ENCODE measurements at regions not wholly inside any gene's neighbourhood (a gene's known extent, or its start where the extent isn't known, plus 50 kb on each side); places are given as distances from the start of the nearest gene placed in this dataset.

DNA sequence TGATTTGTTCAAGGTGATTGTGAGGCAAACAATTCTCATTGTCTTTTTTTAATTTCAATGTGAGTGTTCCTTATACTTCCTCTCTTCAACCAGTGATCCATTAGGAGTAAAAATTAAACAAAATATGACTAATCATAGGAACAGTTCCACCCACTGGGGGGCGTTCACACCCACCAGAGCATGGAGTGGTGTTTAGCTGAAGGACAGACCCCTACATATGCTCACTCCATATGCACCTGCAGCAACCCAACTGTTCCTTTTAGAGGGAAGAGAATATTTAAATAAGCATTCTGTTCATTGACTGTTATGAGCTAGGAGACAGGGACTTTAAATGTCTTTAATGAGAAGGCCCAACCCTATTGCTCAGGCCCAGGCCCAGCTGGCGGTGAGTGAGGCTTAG lies 78.7 kb upstream of the DRD2 start:
- TF ChIP-seq CTCF (IDR thresholded peaks at IDR 0.05; ENCODE audit: low read depth, low read length), result peak; percentile 45

DNA sequence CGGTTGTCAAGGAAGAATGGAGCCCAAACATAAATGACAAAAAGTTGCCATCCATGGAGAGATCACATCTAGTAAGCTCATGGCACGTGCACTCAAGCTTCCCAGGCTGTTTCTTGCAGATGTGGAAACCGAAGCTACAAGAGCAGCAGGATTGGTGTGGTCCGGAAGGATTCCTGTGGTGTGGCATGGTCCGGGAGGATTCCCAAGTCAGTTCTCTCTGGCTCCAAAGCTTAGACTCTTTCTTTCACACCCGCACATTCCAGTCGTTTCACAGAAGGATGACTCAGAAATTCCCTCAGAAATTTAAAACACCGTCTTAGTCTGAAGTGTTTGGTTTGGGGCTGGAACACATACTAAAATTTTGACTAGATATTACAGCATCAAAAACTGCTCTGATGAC lies 78.0 kb upstream of the DRD2 start:
- Histone ChIP-seq H3K9me3 (ENCODE audit: severe bottlenecking) (no peaks in the 10 kb centered on the region), H3K4me3 (ENCODE audit: low read depth, low read length) (no peak overlapping the region), H3K27me3 (ENCODE audit: insufficient read depth, low read depth, severe bottlenecking) (no peaks in the 10 kb centered on the region), H3K27ac (no peak overlapping the region), H3K36me3 (no peaks in the 10 kb centered on the region)
- no peak for DNase-seq
- TF ChIP-seq CTCF (IDR thresholded peaks at IDR 0.05; ENCODE audit: low read depth, low read length), result no peak

More for the DNA sequence above, 78.7 kb upstream of the DRD2 start:
- peak overlapping the region; percentile 20; the same call in 1 of the 2 replicates for H3K27ac ChIP-seq
- no peak overlapping the region for H3K4me3 ChIP-seq (ENCODE audit: low read depth, low read length)
- H3K27me3 ChIP-seq (ENCODE audit: insufficient read depth, low read depth, severe bottlenecking), result no peaks in the 10 kb centered on the region
- no peaks in the 10 kb centered on the region for H3K9me3 ChIP-seq (ENCODE audit: severe bottlenecking)
- no peak for DNase-seq
- H3K36me3 ChIP-seq, result no peaks in the 10 kb centered on the region

- no peak overlapping the region for H3K27ac ChIP-seq
- DNase-seq, result no peak
- no peaks in the 10 kb centered on the region for H3K9me3 ChIP-seq (ENCODE audit: severe bottlenecking)
- no peak overlapping the region for H3K4me3 ChIP-seq (ENCODE audit: low read depth, low read length)
- no peak for TF ChIP-seq CTCF (IDR thresholded peaks at IDR 0.05; ENCODE audit: low read depth, low read length)
- H3K36me3 ChIP-seq, result no peaks in the 10 kb centered on the region
- no peaks in the 10 kb centered on the region for H3K27me3 ChIP-seq (ENCODE audit: insufficient read depth, low read depth, severe bottlenecking)
These were observed 77.1 kb upstream of the DRD2 start for GRCh38 chr11:113552271-113552670.

- Histone ChIP-seq H3K9me3 (ENCODE audit: severe bottlenecking) (no peaks in the 10 kb centered on the region), H3K4me3 (ENCODE audit: low read depth, low read length) (no peak overlapping the region), H3K27me3 (ENCODE audit: insufficient read depth, low read depth, severe bottlenecking) (no peaks in the 10 kb centered on the region), H3K36me3 (no peaks in the 10 kb centered on the region), H3K27ac (no peak overlapping the region)
- no peak for TF ChIP-seq CTCF (IDR thresholded peaks at IDR 0.05; ENCODE audit: low read depth, low read length)
- no peak for DNase-seq
These were observed 76.4 kb upstream of the DRD2 start for GRCh38 chr11:113551645-113552044.

- Histone ChIP-seq H3K36me3 (no peaks in the 10 kb centered on the region), H3K4me3 (ENCODE audit: low read depth, low read length) (no peak overlapping the region), H3K27ac (no peak overlapping the region), H3K9me3 (ENCODE audit: severe bottlenecking) (no peaks in the 10 kb centered on the region), H3K27me3 (ENCODE audit: insufficient read depth, low read depth, severe bottlenecking) (no peaks in the 10 kb centered on the region)
- DNase-seq, result no peak
- no peak for TF ChIP-seq CTCF (IDR thresholded peaks at IDR 0.05; ENCODE audit: low read depth, low read length)
These were observed 74.7 kb upstream of the DRD2 start for GRCh38 chr11:113549611-113550578.
